Keratinocyte (primary cell): ENCODE measurements at regions not wholly inside any gene's neighbourhood (a gene's known extent, or its start where the extent isn't known, plus 50 kb on each side); places are given as distances from the start of the nearest gene placed in this dataset.

Experiments
- CTCF ChIP-seq, 3 experiments: IDR thresholded peaks in 1 of 3; conservative IDR thresholded peaks in 1 of 3; optimal IDR thresholded peaks in 1 of 3; 2 replicates in 2 of 3; 3 replicates in 1 of 3; pipeline versions ENCODE3 to v1.5.1; 2011; ENCODE audit warnings: low read length in 3 of 3, mild to moderate bottlenecking in 3 of 3, moderate library complexity in 2 of 3, control low read depth in 1 of 3, inconsistent platforms in 1 of 3; ENCODE audit not compliant: insufficient read depth in 2 of 3; ENCODE audit errors: extremely low read depth in 1 of 3
- EZH2 ChIP-seq: IDR thresholded peaks from one replicate; pipeline ENCODE4 v1.6.1; 2012; ENCODE audit warnings: inconsistent platforms, mild to moderate bottlenecking, low read length, moderate library complexity

- TF ChIP-seq CTCF (optimal IDR thresholded peaks at IDR 0.05 in 1 of 3, IDR thresholded peaks at IDR 0.05 in 1 of 3, conservative IDR thresholded peaks at IDR 0.05 in 1 of 3; ENCODE audit: extremely low read depth in 1 of 3, insufficient read depth in 2 of 3, low read length in 3 of 3) = no peak
- no peak for TF ChIP-seq EZH2
Measured at GRCh38 chrX:74023203-74023602, 170.7 kb upstream of the XIST start.
